HG02642 (cell line): ENCODE measurements at regions not wholly inside any gene's neighbourhood (a gene's known extent, or its start where the extent isn't known, plus 50 kb on each side); places are given as distances from the start of the nearest gene placed in this dataset.

Source experiments
- ATAC-seq: cut with Tn5 transposase; IDR thresholded peaks from one replicate; pipeline ENCODE4 v1.9.1; 2021; ENCODE audit warnings: mild to moderate bottlenecking; ENCODE audit not compliant: unreplicated experiment, poor library complexity

DNA sequence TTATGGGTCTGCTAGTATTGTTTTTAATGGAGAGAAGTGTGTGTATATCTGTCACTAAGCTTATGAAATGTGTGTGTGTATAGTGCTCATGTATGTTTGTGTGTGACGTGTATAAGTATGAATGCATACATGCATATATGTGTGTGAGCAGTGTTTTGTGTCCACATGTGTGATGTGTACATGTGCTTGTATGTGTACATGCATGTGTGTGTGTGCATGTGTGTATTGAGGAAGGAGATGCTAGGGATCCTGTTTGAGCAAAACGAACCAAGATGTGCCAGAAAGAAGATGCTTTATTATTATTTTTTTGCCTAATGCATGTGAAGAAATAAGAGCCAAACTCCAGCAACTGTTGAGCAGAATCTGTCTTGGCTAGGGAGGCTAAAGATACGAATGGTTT, 301.3 kb upstream of the SKOR2 start:
- ATAC-seq: no peak

DNA sequence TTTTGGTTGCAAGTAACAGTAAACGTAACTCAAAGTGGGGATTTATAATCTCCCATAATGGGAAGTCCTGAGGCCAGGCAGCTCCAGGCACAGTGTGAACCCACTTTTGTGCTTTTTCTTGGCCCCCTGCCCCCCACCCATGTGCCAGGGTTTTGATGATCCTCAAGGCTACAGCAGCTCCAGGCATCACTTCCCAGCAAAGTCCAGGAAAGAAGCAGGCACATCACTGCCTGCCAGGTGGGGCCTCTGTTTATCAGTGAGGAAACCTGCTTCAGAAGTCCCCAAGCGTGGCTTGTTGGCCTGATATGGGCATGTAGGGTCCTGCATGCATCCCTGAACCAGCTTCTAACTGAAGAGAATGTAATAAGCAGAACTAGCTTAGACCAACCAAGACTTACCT, 299.2 kb upstream of the SKOR2 start:
- ATAC-seq: no peak

DNA sequence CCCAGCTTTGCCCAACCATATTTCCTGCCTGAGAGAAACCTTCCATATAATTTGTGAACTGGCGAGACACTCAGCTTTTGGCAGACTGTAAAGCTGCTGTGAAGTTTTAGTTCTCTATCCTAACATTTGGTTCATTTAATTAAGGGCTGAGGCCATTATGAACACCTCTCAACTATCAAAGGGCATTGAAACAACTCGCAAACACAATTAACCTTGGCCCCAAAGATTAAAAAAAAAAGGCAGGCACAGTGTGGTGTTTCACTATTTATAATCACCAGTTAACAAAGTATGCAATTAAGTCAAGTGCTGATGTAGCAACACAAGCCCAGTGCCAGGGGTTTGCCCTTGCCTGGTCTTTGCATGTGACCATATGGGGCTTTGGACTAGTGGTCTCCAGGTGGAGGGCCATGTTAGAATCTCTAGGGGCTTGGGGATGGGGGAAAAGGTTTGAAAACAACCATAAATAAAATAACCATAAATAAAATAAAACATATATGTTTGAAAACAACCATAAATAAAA, 297.6 kb upstream of the SKOR2 start:
- no peak for ATAC-seq

- no peak for ATAC-seq
Observed at GRCh38 chr18:47547539-47548202, 296.2 kb upstream of the SKOR2 start.

GRCh38 chr18:47545613-47546012, 294.2 kb upstream of the SKOR2 start:
- ATAC-seq: no peak

- no peak for ATAC-seq
Observed at GRCh38 chr18:47543080-47543479, 291.6 kb upstream of the SKOR2 start.

DNA sequence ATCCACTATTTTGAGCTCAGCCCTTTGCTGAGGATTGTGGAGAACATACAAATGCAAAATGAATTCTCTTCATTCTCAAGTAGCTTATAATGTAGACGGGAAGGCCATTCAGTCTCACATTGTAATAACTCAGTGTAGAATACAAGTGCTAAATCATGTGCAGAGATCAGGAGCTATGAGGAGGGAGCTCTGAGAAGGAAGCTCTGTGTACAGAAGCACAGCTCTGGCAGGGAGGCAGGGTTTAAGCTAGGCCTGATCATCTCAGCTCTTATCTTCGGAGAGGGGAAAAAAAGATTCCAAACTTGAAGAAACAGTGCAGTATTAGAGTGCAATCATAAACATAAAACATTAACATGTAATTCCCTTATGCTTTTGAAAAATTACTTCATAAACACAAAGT, 291.1 kb upstream of the SKOR2 start:
- no peak for ATAC-seq

GRCh38 chr18:47531717-47532116, 280.3 kb upstream of the SKOR2 start:
- ATAC-seq: no peak

GRCh38 chr18:47530695-47531094, 279.2 kb upstream of the SKOR2 start:
- no peak for ATAC-seq

- ATAC-seq: no peak
Observed at GRCh38 chr18:47528343-47528742, 276.9 kb upstream of the SKOR2 start.

DNA sequence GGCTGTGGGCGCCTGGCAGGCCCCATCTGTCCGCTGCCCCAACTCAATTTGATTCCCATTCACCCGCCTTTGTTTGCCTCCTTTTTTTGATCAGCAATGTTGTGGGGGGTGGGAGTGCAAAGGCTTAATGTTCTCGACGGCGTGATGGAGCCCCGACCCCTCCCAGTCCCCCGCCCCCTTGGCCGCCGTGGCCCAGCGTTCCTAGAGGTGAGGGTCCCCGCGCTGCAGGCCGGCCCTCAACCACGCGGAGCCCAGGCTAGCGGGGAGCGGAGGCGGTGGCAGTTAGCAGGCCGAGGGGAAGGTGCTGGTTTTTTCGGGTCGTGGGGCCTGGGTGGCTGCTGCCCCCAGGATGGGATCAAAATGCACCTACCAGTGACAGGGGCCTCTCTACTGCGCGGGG, 274.7 kb upstream of the SKOR2 start:
- no peak for ATAC-seq

- ATAC-seq: no peak
Observed at GRCh38 chr18:47522359-47522758, 270.9 kb upstream of the SKOR2 start.

GRCh38 chr18:47520263-47520662, 268.8 kb upstream of the SKOR2 start:
- no peak for ATAC-seq

DNA sequence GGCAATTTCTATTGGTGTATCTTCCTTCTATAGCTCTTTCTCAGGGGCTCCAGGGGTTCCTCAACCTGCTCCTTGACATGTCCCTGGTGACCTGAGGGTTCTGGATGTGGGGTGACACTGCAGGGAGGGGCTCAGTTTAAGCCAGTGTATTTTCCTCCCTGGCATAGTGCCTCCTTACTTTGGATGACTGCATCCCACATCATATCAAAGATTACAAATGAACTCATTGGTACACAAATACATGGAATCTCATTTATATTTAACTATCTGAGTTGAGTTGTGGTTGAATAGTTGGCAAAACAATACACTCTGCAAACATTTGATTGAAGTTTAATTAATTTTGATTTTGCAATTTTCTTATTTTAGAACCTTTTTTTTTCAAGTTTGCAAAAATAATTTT, 268.2 kb upstream of the SKOR2 start:
- no peak for ATAC-seq

DNA sequence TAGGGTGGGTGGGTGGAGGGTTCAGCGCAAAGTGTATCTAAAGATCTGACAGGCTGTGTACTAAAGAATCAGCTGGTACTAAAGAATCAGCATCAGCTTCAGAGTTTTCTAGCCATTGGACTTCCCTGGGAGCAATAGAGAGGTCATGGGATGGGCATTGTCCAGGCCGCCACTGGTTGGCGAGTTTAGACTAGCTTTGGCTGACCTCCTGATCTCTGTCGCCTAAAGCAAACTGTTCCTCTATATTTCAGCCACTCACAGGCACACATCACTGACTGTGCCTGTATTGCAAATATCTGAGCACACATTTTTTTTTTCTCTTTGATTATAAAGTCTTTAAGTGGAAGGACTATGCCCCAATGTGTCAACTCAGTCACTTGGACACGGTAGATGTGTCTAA, 267.8 kb upstream of the SKOR2 start:
- no peak for ATAC-seq

DNA sequence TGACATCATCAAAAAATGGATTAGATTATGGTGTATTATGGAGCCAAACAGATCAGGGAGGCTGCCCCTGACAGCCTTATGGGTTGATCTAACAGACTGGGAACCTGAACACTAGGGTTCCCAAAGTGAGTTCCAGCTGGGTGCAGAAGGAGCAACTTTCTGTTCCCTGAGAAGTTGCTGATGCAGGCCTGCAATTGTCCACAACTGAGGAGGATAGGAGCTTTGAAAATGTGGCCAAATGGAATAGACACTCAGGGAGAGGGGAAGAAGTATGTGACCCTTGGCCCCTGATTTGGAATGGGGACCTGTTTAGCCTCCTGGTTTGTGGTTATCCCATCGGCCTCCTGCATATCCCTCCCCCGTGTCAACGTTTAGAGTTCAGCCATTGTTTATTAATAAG, 262.2 kb upstream of the SKOR2 start:
- no peak for ATAC-seq

GRCh38 chr18:47512726-47513435, 261.4 kb upstream of the SKOR2 start:
- ATAC-seq: no peak

- ATAC-seq: no peak
Observed at GRCh38 chr18:47512056-47512455, 260.6 kb upstream of the SKOR2 start.

- ATAC-seq: no peak
Observed at GRCh38 chr18:47510831-47511230, 259.4 kb upstream of the SKOR2 start.

DNA sequence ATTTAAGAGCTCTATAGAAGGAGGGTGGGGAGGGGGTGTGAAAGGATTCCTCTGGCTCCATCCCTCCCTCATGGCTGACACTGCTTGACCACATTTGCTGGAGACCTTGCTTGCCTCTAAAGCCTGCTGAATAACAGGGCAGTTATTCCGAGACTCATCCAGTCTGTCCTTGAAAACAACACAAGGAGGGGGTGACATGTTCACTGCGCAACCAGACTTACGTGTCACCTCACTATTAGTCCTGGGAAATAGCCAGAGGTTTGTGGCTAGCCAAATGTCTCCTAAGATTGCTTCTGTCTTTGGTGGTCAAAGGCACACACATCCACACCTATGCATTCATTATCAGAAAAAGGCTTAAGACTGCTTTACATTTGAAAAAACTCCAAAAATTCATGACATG, 256.2 kb upstream of the SKOR2 start:
- no peak for ATAC-seq

DNA sequence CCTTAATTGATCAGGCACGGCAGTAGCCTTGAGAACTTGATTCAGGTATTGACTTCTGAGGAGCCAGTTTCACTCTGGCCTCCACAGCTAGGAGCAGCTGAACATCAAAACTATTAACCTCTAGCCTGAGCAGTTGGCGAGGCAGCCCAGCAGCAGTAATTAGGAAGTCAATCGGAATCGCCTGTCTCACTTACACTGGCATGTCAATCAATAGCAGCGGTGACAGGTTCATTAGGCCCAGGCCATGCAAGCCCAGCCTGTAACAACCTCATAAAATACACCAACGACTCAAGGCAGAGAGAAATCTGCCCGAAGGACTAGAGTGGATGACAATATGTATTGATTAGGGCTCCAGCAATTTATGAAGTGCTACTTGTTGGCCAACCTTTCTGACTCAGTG, 255.4 kb upstream of the SKOR2 start:
- no peak for ATAC-seq

DNA sequence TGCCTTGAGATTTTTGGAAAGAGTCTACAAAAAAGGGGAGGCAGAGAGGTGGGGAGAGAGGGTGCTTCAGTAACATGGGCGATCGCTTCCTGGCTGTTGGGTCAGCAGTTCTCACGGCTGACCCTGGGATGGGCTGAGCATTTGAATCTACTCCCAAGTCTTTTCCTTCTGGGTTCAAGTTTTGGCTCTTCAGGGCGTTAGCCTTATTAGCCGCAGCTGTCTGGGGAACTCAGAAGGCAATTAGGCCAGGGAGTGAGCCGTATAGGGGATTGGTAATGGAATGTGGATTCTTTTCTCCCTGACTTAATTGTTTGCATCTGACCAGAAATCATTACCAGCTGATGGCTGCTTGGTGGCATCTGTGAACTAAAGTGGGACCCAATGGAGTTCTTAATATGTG, 250.5 kb upstream of the SKOR2 start:
- ATAC-seq: no peak
